ENCODE measurements at regions not wholly inside any gene's neighbourhood (a gene's known extent, or its start where the extent isn't known, plus 50 kb on each side); places are given as distances from the start of the nearest gene placed in this dataset.
A peak's percentile ranks its signal among the peaks of the same experiment; 100 is the strongest.
"Not testable (repeated sequence)": the region's sequence is repeated elsewhere in the genome, so short reads cannot be mapped to it uniquely, and the experiment has no call there.

- TF ChIP-seq POLR2A (IDR thresholded peaks at IDR 0.05) (no peak), EP300 (IDR thresholded peaks at IDR 0.05) (no peak), CTCF (IDR thresholded peaks at IDR 0.05) (no peak), POLR2AphosphoS5 (IDR thresholded peaks at IDR 0.05) (no peak)
- ATAC-seq (ENCODE audit: low FRiP score in 2 of 2) (no peak), DNase-seq (no peak)
- Histone ChIP-seq H3K27me3 (no peaks in the 10 kb centered on the region), H3K9me3 (no peaks in the 10 kb centered on the region), H3K4me1 (no peaks in the 10 kb centered on the region), H3K4me3 (no peak overlapping the region), H3K36me3 (no peaks in the 10 kb centered on the region), H3K27ac (no peak overlapping the region)
- 68 to 72% methylated on average over 10 of the region's 10 CpGs for WGBS, 2 donors
Observed at GRCh38 chr14:30362369-30363218, 196.4 kb upstream of the G2E3 start.

- H3K4me3 ChIP-seq; ATAC-seq (ENCODE audit: low FRiP score in 2 of 2): not testable (repeated sequence)
- peak in 1 of 2 donors; percentile 16 for DNase-seq
Observed at GRCh38 chr14:30363219-30363880, 195.6 kb upstream of the G2E3 start.

GRCh38 chr14:30369502-30370180, 189.3 kb upstream of the G2E3 start:
- Histone ChIP-seq H3K4me1 (no peaks in the 10 kb centered on the region), H3K36me3 (no peaks in the 10 kb centered on the region), H3K9me3 (no peaks in the 10 kb centered on the region), H3K4me3 (no peak overlapping the region), H3K27ac (no peak overlapping the region), H3K27me3 (no peaks in the 10 kb centered on the region)
- WGBS, 2 donors, result 88 to 94% methylated on average over 6 of the region's 6 CpGs
- no peak for TF ChIP-seq EP300 (IDR thresholded peaks at IDR 0.05)
- TF ChIP-seq CTCF (IDR thresholded peaks at IDR 0.05), result no peak
- TF ChIP-seq POLR2A (IDR thresholded peaks at IDR 0.05), result no peak
- no peak for TF ChIP-seq POLR2AphosphoS5 (IDR thresholded peaks at IDR 0.05)
- ATAC-seq (ENCODE audit: low FRiP score in 2 of 2), result no peak
- DNase-seq, result no peak

More at GRCh38 chr14:30363219-30363880, 195.6 kb upstream of the G2E3 start:
- not testable (repeated sequence) for H3K36me3 ChIP-seq, H3K27ac ChIP-seq, H3K27me3 ChIP-seq, H3K4me1 ChIP-seq, H3K9me3 ChIP-seq
- WGBS, 2 donors, result 94% methylated on average over 15 to 23 of the region's 27 CpGs

GRCh38 chr14:30373053-30373452, 185.9 kb upstream of the G2E3 start:
- H3K27ac ChIP-seq, result no peak overlapping the region
- H3K4me3 ChIP-seq, result no peak overlapping the region
- ATAC-seq (ENCODE audit: low FRiP score in 2 of 2) (no peak), DNase-seq (no peak)
- no peaks in the 10 kb centered on the region for H3K27me3 ChIP-seq
- WGBS, 2 donors, result 84 to 91% methylated on average over 2 of the region's 2 CpGs
- H3K36me3 ChIP-seq, result no peaks in the 10 kb centered on the region
- TF ChIP-seq CTCF (IDR thresholded peaks at IDR 0.05) (no peak), EP300 (IDR thresholded peaks at IDR 0.05) (no peak), POLR2AphosphoS5 (IDR thresholded peaks at IDR 0.05) (no peak), POLR2A (IDR thresholded peaks at IDR 0.05) (no peak)
- no peaks in the 10 kb centered on the region for H3K4me1 ChIP-seq
- H3K9me3 ChIP-seq, result no peaks in the 10 kb centered on the region

- H3K9me3 ChIP-seq, result no peaks in the 10 kb centered on the region
- DNase-seq (no peak), ATAC-seq (ENCODE audit: low FRiP score in 2 of 2) (no peak)
- H3K4me1 ChIP-seq, result no peaks in the 10 kb centered on the region
- H3K27ac ChIP-seq, result no peak overlapping the region
- no peak overlapping the region for H3K4me3 ChIP-seq
- no peak for TF ChIP-seq CTCF (IDR thresholded peaks at IDR 0.05)
- TF ChIP-seq POLR2AphosphoS5 (IDR thresholded peaks at IDR 0.05), result no peak
- TF ChIP-seq POLR2A (IDR thresholded peaks at IDR 0.05), result no peak
- TF ChIP-seq EP300 (IDR thresholded peaks at IDR 0.05), result no peak
- 68 to 83% methylated on average over 2 of the region's 2 CpGs for WGBS, 2 donors
- H3K27me3 ChIP-seq, result no peaks in the 10 kb centered on the region
- H3K36me3 ChIP-seq, result no peaks in the 10 kb centered on the region
Observed at GRCh38 chr14:30373526-30373925, 185.4 kb upstream of the G2E3 start.

All from upper lobe of left lung (tissue), 6 donors.